ENCODE measurements at regions not wholly inside any gene's neighbourhood (a gene's known extent, or its start where the extent isn't known, plus 50 kb on each side); places are given as distances from the start of the nearest gene placed in this dataset.

GRCh38 chr4:18698119-18698883, 676.7 kb upstream of the LCORL start:
- Histone ChIP-seq H3K27me3 (ENCODE audit: insufficient read depth, low read length) (no peaks in the 10 kb centered on the region), H3K23ac (ENCODE audit: insufficient read length, low read depth, low read length) (no peak overlapping the region), H4K5ac (ENCODE audit: insufficient read length, low read depth, low read length) (no peak overlapping the region), H3K9me3 (ENCODE audit: control insufficient read depth, low read depth, low read length) (no peaks in the 10 kb centered on the region), H3K9ac (ENCODE audit: extremely low read depth, insufficient read length, low read length) (no peak overlapping the region), H2BK12ac (ENCODE audit: insufficient read length, low read depth, low read length) (no peak overlapping the region), H2BK20ac (ENCODE audit: low read depth, low read length, poor library complexity, severe bottlenecking) (no peak overlapping the region), H4K20me1 (ENCODE audit: control insufficient read depth, insufficient read depth, insufficient read length) (no peaks in the 10 kb centered on the region), H3K79me1 (ENCODE audit: insufficient read depth, low read depth, low read length, poor library complexity, severe bottlenecking) (no peaks in the 10 kb centered on the region), H3K27ac (ENCODE audit: insufficient read length, low read depth, low read length) (no peak overlapping the region), H3K4ac (ENCODE audit: low read depth, low read length) (no peak overlapping the region), H3K4me2 (ENCODE audit: insufficient read depth, insufficient read length, low read length) (no peak overlapping the region), H3K23me2 (ENCODE audit: insufficient read length, low read depth, low read length, poor library complexity, severe bottlenecking) (no peaks in the 10 kb centered on the region), H3K79me2 (ENCODE audit: insufficient read depth, low read length) (no peaks in the 10 kb centered on the region), H2AK5ac (ENCODE audit: insufficient read length, low read length) (no peak overlapping the region), H3K4me1 (ENCODE audit: insufficient read depth, low read length) (peaks cover 9% of the 10 kb centered on the region; the same call in 1 of the 2 replicates), H3K18ac (ENCODE audit: insufficient read length, low read depth, low read length) (no peak overlapping the region), H3K14ac (ENCODE audit: insufficient read depth, low read length) (no peak overlapping the region), H4K8ac (replicated peaks; ENCODE audit: insufficient read length, low read depth, low read length) (no peak overlapping the region), H2BK120ac (ENCODE audit: low read depth, low read length, poor library complexity, severe bottlenecking) (no peak overlapping the region), H3T11ph (ENCODE audit: low read length) (no peak overlapping the region), H4K91ac (ENCODE audit: insufficient read length, low read depth, low read length) (no peak overlapping the region), H2BK5ac (ENCODE audit: insufficient read length, low read length) (no peak overlapping the region), H2BK15ac (ENCODE audit: low read depth, low read length) (no peak overlapping the region), H3K56ac (ENCODE audit: insufficient read length, low read depth, low read length) (no peak overlapping the region), H2AFZ (ENCODE audit: low read length) (no peak overlapping the region)
- peaks cover 21 to 36% of the 10 kb centered on the region in 2 experiments for H3K4me1 Mint-ChIP-seq
- no peaks in the 10 kb centered on the region; the same call in 1 of the 2 replicates for H3K27me3 Mint-ChIP-seq (ENCODE audit: low read depth)
- no peak for DNase-seq
- H3K4me3 Mint-ChIP-seq = no peak overlapping the region
- peaks cover 7 to 8% (median 7%) of the 10 kb centered on the region in 3 experiments; a peak in 6 of 7 replicates for H3K36me3 Mint-ChIP-seq (ENCODE audit: insufficient read depth in 1 of 3, low read depth in 3 of 3)
- WGBS (ENCODE audit: extremely low coverage, insufficient read length, low lambda C conversion rate) = no CpG with 5 or more reads among the region's 10 CpGs
- H3K9me3 Mint-ChIP-seq = peaks cover 10 to 14% of the 10 kb centered on the region in 2 experiments
- TF ChIP-seq, protein P1, sequence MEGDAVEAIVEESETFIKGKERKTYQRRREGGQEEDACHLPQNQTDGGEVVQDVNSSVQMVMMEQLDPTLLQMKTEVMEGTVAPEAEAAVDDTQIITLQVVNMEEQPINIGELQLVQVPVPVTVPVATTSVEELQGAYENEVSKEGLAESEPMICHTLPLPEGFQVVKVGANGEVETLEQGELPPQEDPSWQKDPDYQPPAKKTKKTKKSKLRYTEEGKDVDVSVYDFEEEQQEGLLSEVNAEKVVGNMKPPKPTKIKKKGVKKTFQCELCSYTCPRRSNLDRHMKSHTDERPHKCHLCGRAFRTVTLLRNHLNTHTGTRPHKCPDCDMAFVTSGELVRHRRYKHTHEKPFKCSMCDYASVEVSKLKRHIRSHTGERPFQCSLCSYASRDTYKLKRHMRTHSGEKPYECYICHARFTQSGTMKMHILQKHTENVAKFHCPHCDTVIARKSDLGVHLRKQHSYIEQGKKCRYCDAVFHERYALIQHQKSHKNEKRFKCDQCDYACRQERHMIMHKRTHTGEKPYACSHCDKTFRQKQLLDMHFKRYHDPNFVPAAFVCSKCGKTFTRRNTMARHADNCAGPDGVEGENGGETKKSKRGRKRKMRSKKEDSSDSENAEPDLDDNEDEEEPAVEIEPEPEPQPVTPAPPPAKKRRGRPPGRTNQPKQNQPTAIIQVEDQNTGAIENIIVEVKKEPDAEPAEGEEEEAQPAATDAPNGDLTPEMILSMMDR (conservative IDR thresholded peaks at IDR 0.05) = no peak
- H3K27ac Mint-ChIP-seq = peak overlapping the region in 1 of 3 experiments; percentile 0; a peak in 2 of 7 replicates
